ENCODE measurements at regions not wholly inside any gene's neighbourhood (a gene's known extent, or its start where the extent isn't known, plus 50 kb on each side); places are given as distances from the start of the nearest gene placed in this dataset.
A peak's percentile ranks its signal among the peaks of the same experiment; 100 is the strongest.

DNA sequence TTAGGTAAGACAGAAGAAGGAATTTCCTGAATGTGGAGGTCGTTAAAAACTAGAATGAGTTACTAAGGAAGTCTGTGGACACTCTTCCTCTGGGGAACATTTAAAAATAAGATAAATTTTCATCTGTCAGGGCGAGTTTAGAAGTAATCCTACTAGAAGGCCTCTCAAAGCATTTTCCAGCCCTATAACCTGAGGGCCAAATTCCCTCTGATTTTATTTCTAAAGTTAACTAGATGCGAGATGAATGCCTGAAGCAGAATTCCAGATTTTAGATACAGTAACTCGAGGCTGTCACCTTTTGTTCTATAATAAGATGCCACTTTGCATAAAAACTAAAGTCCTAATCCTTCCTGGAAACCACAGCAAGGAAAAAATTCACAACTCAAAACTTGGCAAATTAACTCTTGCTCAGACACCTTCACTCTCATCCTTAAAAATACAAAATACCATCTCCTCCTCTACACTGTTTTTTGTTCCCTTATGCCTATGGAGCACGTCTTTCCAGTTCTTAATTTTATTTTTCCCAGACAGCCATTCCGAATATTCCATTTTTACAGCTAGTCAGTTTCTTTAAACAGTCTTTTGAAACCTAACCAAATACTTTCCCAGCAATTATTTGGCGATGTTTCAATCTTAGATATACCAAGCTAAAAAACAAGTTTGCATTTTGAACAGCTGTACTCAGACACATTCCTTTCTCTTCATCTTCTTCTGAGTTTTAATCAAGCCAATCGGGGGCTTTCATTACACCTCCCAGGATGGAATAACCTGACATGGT lies 420.7 kb upstream of the NFE2L3 start:
- DNase-seq (ENCODE audit: low read depth in 2 of 2), result peak in 1 of 2 donors; percentile 64
- no peak overlapping the region for H3K4me3 ChIP-seq (replicated peaks in 1 of 2; ENCODE audit: low read depth in 2 of 2, low read length in 2 of 2)
- TF ChIP-seq CTCF (IDR thresholded peaks at IDR 0.05; ENCODE audit: low read depth, low read length), result no peak

GRCh38 chr7:25731846-25732245 lies 420.2 kb upstream of the NFE2L3 start:
- no peak for TF ChIP-seq CTCF (IDR thresholded peaks at IDR 0.05; ENCODE audit: low read depth, low read length)
- DNase-seq (ENCODE audit: low read depth in 2 of 2), result peak in 1 of 2 donors; percentile 12
- H3K4me3 ChIP-seq (replicated peaks in 1 of 2; ENCODE audit: low read depth in 2 of 2, low read length in 2 of 2), result no peak overlapping the region

DNA sequence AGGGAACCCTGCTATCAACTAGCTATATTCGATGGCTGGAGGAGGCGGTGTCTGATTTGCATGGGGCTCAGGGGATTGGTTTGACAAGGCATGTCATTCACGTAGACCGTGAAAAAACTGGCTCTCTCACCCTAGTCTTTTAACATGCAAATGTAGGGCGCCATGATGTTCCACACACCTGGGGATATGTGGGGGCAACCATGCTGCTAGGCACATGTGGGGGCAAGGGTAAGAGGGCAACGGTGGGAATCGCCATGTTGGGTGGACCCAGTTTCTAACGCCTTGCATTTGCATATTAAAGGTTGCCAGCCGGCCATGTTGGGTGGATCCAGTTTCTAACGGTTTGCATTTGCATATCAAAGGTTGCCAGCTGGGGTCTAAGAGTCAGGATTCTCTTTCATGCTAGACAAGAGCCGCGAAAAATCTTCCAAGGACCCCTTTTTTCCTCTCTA lies 419.2 kb upstream of the NFE2L3 start:
- no peak for DNase-seq (ENCODE audit: low read depth in 2 of 2)
- TF ChIP-seq CTCF (IDR thresholded peaks at IDR 0.05; ENCODE audit: low read depth, low read length), result no peak
- H3K4me3 ChIP-seq (replicated peaks in 1 of 2; ENCODE audit: low read depth in 2 of 2, low read length in 2 of 2), result no peak overlapping the region

DNA sequence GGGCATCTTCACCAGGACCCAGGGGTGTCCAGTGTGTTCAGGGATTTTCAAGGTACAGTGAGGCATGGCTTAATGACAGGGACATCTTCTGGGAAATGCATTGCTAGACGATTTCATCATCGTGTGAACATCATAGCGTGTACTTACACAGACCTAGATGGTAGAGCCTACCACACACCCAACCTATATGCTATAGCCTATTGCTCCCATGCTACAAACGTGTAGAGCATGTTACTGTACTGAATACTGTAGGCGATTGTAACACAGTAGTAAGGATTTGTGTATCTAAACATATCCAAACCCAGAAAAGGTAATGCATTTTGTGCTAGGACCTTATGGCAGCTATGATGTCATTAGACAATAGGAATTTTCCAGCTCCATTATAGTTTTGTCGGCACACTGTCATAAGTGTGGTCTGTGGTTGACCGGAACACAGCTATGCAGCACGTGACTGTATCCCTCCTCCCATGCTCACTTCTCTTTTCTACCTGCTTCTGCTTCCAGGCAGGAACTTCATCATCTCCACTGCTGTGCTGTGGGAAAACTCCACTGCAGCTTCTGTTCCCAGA lies 416.2 kb upstream of the NFE2L3 start:
- H3K4me3 ChIP-seq (replicated peaks in 1 of 2; ENCODE audit: low read depth in 2 of 2, low read length in 2 of 2), result no peak overlapping the region
- no peak for TF ChIP-seq CTCF (IDR thresholded peaks at IDR 0.05; ENCODE audit: low read depth, low read length)
- DNase-seq (ENCODE audit: low read depth in 2 of 2), result no peak

GRCh38 chr7:25738528-25738927 lies 413.5 kb upstream of the NFE2L3 start:
- no peak for DNase-seq (ENCODE audit: low read depth in 2 of 2)
- TF ChIP-seq CTCF (IDR thresholded peaks at IDR 0.05; ENCODE audit: low read depth, low read length), result no peak
- no peak overlapping the region for H3K4me3 ChIP-seq (replicated peaks in 1 of 2; ENCODE audit: low read depth in 2 of 2, low read length in 2 of 2)

- no peak for DNase-seq (ENCODE audit: low read depth in 2 of 2)
- TF ChIP-seq CTCF (IDR thresholded peaks at IDR 0.05; ENCODE audit: low read depth, low read length), result no peak
- no peak overlapping the region for H3K4me3 ChIP-seq (replicated peaks in 1 of 2; ENCODE audit: low read depth in 2 of 2, low read length in 2 of 2)
These were observed 412.9 kb upstream of the NFE2L3 start for GRCh38 chr7:25739143-25739542.
